ENCODE measurements at regions not wholly inside any gene's neighbourhood (a gene's known extent, or its start where the extent isn't known, plus 50 kb on each side); places are given as distances from the start of the nearest gene placed in this dataset.

DNA sequence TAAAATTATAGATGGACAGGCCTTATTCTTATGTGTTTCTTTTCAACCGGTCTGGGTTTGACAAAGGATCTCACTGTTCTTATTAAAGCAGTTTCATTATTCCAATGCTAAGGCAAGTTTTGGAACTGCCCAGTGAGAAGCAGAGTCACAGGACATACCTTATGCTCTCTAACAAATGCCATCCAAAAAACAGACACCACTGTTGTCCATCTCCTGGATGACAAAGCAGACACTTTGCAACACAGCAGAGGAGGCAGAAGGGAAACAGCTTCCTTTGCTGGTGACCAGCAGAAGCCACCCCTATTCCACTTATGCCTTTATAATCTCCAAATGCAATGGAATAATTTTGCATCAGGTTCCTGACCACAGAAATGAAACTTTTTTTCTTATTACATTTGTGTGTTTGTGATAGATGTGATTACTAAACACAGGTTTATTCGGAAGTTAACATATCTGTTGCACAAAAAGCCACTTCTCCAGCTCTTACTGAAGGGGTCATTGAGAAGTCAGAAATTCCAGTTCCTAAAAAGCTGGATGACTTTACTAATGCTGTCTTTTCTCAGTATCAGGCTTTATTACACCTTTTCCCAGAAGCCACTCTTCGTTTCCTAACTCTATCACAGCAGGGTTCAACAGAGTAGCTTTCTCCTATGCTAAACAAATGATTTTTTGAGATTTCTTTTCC lies 115.6 kb downstream of the BTG1 start:
- DNase-seq: peak; percentile 30

DNA sequence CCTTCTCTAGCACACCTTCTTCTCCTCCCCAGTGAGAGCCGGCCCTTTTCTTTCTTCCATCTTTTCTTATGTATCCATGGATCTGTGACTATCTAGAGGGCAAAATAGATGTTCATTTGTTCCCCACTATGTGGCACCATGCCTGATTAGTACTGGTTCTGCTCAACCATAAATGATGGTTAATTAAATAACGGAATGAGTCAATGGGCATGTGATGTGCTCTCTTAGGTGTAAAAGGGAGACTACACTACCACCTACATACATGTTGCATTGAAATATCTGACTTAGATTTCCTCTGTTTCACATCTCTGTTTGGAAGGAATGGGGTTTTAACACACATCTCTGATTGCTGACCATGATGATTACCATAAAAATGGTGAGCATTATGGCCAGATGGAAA lies 116.5 kb downstream of the BTG1 start:
- DNase-seq: no peak

DNA sequence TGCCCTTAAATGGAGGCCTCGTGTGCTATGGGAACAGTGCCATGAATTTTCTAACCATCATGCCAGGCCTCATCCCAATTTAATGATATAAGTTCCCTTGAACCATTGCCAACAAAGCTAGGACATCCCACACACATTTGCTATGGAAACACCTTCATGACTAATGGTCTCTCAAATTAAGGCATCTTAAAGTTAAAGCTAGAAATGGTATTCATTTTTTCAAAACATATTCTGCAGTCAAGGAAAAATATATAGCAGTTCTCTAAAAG lies 117.3 kb downstream of the BTG1 start:
- DNase-seq: no peak

DNA sequence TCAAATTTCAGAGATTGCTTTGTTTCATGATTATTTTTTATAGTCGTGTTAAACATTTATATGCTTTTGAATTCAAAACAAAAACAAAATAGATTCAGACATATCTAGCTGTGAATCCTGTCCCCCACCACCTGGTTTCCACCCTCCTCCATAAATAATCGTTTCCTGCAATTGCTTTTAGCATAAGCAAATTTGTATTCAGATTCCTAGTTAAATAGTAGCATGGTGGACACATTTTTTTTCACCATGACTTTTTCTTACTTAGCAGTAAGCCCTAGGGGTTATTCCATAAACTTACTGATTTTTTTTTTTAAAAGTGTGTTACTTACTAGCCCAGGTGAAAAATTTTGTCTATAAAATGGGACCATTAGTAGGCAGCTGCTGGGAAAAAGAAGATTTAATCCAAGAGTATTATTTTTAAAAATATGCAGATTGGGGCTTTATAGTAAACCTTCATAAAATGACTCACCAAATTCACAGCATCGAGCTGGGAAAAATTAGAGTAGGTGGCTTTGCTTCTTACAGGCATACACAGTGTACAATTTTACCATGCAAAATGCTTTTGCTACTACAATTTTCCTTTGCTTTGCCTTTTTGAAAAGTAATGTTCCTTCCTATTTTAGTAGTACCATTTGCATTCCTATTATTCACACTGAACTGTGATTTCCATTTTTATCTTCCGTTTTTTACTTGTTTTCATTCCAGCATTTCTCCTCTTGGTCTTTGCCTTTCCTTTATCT lies 117.8 kb downstream of the BTG1 start:
- no peak for DNase-seq

DNA sequence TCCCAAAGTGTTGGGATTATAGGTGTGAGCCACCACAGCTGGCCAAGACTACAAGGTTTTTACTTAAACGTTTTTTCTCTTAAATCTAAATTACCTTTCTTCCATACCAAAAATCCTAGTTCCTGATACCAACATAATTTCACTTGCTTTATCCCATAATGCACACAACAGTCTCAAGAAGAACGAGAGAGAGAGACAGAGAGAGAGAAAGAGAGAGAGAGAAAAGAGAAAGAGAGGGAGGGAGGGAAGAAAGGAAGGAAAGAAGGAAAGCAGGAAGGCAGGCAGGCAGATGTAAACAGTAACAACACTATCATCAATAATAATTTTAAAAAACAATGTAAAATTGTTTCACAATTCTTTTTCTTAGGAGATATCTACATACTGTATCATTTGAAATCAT lies 118.4 kb downstream of the BTG1 start:
- DNase-seq: no peak

DNA sequence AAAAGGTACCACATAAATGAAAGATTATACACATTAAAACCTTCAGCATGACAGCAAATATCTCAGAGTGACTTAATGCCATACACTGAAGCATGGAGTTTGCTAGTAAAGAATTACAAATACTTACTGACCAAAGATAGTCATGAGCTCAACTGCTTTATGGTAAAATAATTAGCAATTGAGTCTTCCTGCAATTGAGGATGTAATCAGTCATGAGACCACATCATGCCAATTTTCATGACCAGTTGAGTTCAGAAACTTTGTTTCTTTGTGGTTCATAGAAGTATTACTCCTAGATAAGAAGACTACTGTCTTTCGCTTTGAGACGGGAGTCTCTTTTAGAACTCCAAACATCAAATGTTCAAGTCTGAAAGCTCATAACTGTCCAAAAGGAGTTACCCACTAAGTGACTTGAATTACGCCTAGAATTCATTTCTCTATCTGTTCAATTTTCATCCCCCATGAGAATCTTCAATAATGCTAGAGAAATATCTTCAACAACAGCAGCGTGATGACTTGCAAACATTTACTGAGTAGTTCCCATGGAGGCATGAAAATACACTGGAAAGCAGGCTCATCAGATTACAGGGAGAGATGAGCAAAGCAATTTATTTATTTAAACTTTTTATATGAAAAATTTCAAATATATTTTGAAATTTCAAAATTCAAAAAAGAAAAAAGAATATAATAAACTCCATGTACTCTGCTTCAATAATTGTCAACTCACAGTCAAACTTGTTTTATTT lies 120.0 kb downstream of the BTG1 start:
- no peak for DNase-seq

DNA sequence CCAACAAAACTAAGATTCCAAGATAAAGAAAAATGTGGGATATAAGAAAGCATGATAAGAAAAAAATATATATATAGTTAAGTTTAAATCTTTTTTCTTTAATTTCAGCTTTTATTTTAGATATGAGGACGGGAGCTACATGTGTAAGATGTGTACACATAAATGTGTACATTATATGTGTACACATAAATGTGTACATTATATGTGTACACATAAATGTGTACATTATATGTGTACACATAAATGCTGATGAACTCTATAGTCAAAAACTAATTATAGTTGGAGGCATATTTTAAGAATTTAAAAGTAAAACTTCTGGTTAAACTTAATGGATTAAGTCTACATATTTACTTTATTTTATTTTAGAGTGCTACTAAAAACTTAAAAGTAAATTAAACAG lies 123.6 kb downstream of the BTG1 start:
- DNase-seq: no peak

DNA sequence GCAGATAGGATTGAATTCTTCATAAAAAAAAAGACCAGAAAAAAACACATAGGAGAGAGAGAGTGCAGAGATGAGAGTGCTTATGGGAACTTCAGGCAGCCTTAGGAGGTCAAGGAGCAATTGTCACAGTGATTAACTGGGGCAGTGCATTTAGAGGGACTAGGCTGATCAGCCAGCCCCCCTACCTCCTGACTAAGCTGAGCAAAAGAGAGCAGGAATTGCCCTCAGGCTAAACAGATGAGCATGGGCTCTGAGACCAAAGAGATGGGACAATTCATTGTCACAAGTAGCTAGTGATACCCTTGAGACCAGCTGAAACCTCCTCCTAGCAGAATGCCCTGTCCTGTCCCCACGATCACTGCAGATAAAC lies 124.0 kb downstream of the BTG1 start:
- no peak for DNase-seq

DNA sequence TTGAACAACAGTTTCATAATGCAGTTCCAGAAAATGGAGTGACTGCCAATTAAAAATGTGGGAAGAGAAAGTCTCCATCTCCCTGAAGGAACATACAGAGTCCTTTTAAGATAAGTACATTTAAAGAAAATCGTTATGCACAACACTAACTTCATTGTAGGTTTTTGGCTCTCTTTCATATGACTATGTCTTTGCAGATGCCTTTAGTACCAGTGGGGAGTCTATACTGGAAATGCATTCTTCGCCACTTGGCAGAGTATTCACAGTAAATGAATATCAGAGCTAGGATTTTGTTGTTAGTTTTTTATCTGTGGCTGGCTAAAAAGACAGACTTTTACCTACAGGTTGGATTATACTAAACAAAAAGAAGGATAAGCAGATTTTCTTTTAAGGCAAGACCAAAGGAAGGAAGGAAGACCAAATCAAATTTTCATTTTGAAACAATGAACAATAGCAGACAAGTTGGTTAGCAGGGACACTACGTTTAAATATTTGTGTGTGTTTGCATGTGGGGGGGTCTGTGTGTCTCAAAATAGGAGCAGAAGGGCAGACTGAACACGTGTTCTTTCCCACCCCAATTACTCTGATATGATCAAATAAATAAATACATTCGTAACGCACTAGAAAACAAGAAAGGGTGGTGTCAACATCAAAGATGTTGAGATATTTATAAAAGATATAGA lies 124.5 kb downstream of the BTG1 start:
- no peak for DNase-seq

DNA sequence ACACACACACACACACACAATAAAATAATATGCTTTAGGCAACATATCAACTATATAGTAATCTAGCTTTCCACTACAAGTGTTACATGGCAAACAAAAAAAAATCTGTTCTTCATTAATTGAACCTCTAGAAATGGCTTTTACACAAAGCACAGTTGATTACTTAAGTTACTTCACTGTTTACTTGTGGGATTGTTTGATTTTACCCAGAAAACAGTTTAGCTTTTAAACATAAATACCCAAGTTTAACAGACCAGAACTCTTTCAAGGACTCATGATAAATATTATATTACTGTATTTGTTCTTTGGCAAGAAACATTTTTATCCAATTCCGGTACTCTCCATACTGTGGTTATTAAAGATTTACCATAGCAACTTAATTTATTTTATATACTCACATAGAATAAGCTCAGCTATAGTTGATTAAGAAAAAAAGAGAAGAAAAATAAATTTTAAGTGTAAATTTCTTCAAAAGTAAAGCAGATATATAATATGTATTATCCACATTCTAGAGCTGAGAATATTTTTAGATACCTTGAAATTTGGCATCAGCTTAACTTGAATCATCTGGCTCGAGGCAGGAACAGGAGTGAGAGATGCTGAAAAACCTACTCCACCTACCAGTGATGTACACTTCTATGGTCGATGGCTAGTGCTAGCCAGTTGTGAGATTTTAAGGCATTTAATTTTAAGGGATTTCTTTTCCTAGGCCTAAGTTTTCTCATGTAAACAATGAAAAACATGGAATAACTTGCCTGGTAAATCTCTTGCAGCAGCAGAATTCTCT lies 126.0 kb downstream of the BTG1 start:
- no peak for DNase-seq

DNA sequence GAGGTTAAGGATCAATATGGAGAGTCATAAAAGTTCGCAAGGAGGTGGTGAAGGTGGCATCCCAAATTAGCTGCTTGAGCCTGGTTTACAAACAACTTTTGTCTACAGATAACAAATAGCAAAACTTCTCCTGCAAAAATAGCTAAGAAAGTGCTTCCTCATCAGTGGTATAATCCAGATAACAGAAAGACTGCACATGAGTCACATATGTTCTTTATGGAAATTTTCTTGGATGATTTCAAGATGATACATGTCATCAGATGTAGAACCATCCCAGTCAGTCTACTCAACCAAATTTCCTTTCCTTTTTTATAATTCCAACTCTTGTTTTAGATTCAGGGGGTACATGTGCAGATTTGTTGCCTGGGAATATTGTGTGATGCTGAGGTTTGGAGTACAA lies 133.0 kb downstream of the BTG1 start:
- DNase-seq: peak; percentile 3

DNA sequence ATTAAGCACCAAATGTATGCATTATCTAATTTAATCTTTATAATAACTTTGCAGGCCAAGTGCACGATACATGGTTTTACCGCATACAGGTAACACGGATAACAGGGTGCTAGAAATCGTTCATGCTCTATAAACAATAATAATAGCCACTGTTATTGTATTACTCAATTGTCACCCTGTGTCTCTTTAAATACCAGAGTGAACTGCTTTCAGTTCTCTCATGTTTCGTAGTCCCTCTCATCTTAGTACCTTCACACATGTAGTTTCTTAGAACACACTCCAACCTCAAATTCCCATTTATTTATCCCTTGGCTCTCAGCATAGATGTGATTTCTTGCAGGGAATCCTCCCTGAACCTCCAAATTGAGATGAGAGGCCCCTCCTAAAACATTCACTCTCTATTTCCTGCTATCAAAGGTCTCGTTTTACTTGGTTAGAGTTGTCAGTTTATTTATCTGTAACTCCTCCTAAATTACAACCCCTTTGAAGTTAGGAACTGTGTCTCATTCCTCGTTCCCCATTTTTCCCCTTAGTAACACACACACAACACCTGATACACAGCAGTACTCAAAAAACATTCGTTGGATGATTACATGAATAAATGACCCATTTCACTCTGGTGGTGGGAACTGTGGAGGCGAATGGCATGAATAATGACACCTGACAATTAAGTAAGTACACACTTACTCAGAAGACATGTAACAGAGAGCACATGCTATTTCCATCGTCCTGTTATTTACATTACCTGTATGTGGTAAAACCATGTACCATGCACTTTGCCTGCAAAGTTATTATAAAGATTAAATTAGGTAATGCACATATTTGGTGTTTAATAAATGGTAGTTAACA lies 134.6 kb downstream of the BTG1 start:
- DNase-seq: no peak

DNA sequence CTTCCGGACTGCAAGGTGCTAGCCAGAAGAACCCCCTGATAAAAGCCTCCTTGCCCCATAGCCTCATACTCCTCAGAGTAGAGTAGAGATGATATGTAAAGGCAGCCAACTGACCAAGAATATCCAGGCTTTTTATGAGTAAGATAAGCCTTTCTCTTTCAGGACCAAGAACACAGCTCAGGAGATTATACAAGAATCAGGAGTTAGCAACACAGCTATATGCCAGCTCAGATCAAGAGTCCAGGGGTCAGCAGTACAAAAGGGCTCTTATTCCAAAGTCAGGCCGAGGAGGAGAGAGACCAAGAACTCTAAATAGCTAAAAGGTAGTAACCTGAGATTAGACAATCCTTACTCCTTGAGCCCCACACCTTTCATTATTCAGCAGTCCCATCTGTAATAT lies 135.3 kb downstream of the BTG1 start:
- no peak for DNase-seq

DNA sequence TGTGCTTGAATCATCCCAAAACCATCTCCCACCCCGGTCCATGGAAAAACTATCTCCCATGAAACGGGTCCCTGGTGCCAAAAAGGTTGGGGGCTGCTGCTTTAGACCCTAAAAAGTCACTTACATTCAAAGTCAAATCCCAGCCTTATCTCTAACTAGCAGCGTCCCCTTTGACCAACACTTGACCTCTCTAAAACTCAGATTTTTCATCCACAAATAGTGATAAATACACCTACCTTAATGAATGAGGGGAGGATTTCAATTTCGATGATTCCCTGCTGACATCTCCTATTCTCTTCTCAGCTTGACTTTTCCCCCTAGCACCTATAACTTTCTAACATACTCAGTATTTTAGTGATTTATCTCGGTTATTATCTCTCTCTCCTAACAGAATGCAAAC lies 137.3 kb downstream of the BTG1 start:
- no peak for DNase-seq

DNA sequence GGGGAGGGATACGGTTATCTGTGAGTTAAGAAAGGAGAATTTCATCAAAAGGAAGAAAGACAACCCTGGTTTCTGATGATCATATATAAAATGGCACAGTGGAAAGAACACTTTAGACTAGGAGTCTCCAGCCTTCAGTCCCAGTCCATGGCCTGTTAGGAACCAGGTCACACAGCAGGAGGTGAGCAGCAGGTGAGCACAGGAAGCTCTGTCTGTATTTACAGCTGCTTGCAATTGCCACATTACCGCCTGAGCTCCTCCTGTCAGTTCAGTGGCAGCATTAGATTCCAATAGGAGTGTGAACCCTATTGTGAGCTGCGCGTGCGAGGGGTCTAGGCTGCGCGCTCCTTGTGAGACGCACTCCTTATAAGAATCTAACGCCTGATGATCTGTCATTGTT lies 137.9 kb downstream of the BTG1 start:
- no peak for DNase-seq

DNA sequence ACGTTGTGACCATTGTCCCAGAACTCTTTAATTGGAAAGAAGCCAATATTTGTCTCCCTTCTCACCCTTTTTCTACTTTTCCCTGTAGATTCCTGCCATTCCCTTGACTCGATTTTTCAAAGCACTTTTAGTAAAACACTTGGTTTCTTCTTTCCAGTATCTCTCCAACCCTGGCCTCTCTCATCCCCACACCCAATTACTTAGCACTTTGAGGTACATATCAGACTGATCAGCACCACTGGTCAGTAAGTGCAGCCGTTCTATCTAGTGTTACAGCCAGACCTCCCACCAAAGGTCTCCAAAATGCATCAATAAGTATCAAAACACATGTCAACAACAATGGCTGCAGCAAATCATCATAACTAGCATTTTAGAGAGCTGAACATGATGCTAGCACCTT lies 141.9 kb downstream of the BTG1 start:
- DNase-seq: no peak

DNA sequence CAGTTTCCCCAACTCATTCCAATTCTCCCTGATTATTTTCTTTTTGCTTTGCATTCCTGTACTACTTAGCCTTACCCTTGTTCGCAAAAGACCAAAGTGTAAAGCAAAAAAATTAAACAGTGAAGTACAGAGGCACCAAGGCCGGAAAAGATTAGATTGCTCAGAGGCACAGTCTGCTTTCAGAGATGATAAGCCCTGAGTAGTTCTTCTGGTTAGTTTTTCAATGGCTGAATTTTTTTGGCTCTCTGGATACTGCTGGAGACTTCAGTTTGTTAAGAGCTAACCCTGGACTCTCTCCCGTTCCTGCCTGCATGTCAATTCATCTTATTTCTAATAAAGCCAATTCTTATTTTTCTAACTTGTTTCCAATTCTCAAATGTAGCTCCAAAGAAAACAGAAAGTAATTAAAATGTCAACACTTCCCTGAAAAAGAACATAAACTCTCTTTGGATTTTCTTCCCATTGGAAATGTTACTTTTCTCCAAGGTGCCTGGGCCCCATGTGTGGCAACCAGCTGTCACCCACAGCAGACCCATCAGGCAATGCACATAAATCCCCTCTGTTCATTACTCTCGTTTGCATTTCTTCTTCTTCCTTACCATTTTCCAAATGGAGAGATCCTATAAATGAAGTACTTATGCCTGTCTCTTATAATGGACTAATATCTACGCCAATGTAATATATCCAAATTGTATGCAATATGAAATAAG lies 142.8 kb downstream of the BTG1 start:
- DNase-seq: no peak

DNA sequence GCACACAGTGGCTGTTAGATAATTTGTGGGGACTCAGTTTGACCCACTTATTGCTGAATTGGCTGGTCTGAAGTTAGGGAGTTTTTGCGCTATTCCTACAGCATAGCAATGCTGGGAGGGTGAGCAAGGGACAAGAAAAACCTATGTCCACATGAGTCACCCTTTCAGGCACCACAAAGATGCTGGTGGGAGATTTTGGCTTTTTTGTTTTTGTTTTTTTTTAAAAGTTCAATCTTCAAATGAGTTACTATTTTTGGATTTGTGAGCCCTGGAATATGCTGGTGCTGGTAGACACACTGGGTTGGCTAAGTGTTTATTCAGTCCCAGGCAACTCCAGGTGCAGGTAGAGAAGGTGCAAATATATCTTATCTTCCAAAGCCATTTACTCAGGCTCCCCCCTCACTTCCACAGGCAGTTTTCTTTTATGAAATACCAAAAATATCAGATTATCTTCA lies 143.4 kb downstream of the BTG1 start:
- no peak for DNase-seq

DNA sequence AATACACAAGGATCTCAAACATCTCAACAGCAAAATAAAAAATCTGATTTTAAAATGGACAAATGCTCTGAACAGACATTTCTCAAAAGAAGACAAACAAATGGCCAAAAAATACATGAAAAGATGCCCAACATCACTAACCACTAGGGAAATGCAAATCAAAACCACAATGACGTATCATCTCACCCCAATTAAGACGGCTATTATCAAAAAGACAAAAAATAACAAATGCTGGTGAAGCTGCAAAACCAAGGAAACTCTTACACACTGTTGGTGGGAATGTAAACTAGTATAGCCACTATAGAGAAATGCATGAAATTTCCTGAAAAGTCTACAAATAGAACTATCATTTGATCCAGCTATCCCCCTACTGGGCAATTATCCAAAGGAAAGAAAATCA lies 145.0 kb downstream of the BTG1 start:
- no peak for DNase-seq

DNA sequence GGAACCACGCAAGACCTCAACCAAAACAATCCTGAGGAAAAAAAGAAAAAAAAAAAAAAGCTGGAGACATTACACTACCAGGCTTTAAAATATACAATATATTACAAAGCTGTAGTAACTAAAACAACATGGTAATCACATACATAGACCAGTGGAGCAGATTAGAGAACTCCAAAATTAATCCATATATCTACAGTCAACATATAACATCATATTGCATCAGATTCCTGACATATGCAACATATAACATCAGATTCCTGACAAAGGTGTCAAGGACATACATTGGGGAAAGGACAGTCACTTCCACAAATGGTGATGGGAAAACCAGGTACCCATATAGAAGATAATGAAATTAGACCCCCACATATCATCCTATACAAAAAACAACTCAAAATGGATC lies 145.8 kb downstream of the BTG1 start:
- no peak for DNase-seq

DNA sequence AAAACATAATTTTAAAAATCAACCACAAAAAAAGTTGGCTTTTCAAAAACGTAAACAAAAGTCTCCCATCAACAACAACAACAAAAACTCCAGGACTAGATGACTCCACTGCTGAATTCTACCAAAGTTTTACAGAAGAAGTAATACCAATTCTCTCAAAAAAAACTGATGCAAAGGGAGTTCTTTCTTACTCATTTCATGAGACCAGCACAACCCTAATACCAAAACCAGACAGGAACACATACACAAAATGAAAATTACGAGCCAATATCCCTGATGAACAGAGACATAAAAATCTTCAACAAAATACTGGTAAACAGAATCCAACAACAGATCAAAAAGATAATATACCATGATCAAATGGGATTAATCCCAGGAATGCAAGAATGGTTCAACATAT lies 147.3 kb downstream of the BTG1 start:
- DNase-seq: no peak
